T-helper 22 cell (primary cell): ENCODE measurements at regions not wholly inside any gene's neighbourhood (a gene's known extent, or its start where the extent isn't known, plus 50 kb on each side); places are given as distances from the start of the nearest gene placed in this dataset.

ENCODE experiments used
- DNase-seq: peaks from one replicate; pipeline ENCODE4 v3.0.0-alpha.2; 2020; ENCODE audit warnings: low read depth

- DNase-seq: no peak
Measured at GRCh38 chr2:5915881-5916310, 223.7 kb downstream of the SOX11 start.

GRCh38 chr2:5921081-5921642 is 229.0 kb downstream of the SOX11 start:
- DNase-seq: no peak

GRCh38 chr2:5923957-5924945 is 232.1 kb downstream of the SOX11 start:
- DNase-seq: no peak

GRCh38 chr2:5925604-5926003 is 233.4 kb downstream of the SOX11 start:
- DNase-seq: no peak

- no peak for DNase-seq
Measured at GRCh38 chr2:5926871-5927512, 234.8 kb downstream of the SOX11 start.

- no peak for DNase-seq
Measured at GRCh38 chr2:5932556-5933469, 240.6 kb downstream of the SOX11 start.

GRCh38 chr2:5933669-5934068 is 241.5 kb downstream of the SOX11 start:
- DNase-seq: no peak

GRCh38 chr2:5937321-5937720 is 245.1 kb downstream of the SOX11 start:
- no peak for DNase-seq

- DNase-seq: no peak
Measured at GRCh38 chr2:5937851-5938565, 245.8 kb downstream of the SOX11 start.

- no peak for DNase-seq
Measured at GRCh38 chr2:5938566-5938896, 246.3 kb downstream of the SOX11 start.

- DNase-seq: no peak
Measured at GRCh38 chr2:5939553-5939952, 247.4 kb downstream of the SOX11 start.

- DNase-seq: no peak
Measured at GRCh38 chr2:5940596-5941535, 248.7 kb downstream of the SOX11 start.

- DNase-seq: no peak
Measured at GRCh38 chr2:5942204-5942603, 250.0 kb downstream of the SOX11 start.

GRCh38 chr2:5945742-5946141 is 253.6 kb downstream of the SOX11 start:
- no peak for DNase-seq

GRCh38 chr2:5946225-5947115 is 254.3 kb downstream of the SOX11 start:
- DNase-seq: no peak

- no peak for DNase-seq
Measured at GRCh38 chr2:5950736-5951135, 258.6 kb downstream of the SOX11 start.

- DNase-seq: no peak
Measured at GRCh38 chr2:5951471-5951870, 259.3 kb downstream of the SOX11 start.

- DNase-seq: no peak
Measured at GRCh38 chr2:5953525-5953924, 261.3 kb downstream of the SOX11 start.

- no peak for DNase-seq
Measured at GRCh38 chr2:5954509-5954908, 262.3 kb downstream of the SOX11 start.
